ENCODE measurements at regions not wholly inside any gene's neighbourhood (a gene's known extent, or its start where the extent isn't known, plus 50 kb on each side); places are given as distances from the start of the nearest gene placed in this dataset.

DNA sequence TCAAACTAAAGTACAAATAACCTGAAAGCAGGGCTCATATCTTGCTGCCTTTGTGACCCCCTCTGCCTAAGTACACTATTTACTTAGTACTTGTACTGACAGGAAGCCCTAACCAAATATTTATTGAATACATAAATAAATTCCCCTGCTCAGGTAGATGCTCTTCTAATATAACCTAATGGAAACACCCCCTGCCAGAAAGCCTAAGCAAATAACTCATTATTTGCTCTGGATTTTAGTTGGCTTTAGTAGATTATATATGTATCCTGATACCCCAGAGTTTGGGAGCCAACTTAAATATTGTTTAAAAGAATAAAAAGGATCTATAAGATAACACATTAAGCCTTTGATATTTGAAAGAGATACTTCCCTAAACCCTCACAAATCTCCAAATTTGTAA is 318.2 kb downstream of the PPP1R2C start:
- Histone ChIP-seq H3K27ac (no peak overlapping the region), H3K9me3 (replicated peaks in 1 of 3) (no peaks in the 10 kb centered on the region), H3K4me3 (no peak overlapping the region), H3K4me1 (replicated peaks in 1 of 2) (no peaks in the 10 kb centered on the region), H3K36me3 (replicated peaks in 1 of 2) (no peaks in the 10 kb centered on the region), H3K27me3 (no peaks in the 10 kb centered on the region)
- DNase-seq, result no peak
- TF ChIP-seq, protein P1, sequence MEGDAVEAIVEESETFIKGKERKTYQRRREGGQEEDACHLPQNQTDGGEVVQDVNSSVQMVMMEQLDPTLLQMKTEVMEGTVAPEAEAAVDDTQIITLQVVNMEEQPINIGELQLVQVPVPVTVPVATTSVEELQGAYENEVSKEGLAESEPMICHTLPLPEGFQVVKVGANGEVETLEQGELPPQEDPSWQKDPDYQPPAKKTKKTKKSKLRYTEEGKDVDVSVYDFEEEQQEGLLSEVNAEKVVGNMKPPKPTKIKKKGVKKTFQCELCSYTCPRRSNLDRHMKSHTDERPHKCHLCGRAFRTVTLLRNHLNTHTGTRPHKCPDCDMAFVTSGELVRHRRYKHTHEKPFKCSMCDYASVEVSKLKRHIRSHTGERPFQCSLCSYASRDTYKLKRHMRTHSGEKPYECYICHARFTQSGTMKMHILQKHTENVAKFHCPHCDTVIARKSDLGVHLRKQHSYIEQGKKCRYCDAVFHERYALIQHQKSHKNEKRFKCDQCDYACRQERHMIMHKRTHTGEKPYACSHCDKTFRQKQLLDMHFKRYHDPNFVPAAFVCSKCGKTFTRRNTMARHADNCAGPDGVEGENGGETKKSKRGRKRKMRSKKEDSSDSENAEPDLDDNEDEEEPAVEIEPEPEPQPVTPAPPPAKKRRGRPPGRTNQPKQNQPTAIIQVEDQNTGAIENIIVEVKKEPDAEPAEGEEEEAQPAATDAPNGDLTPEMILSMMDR (IDR thresholded peaks at IDR 0.05), result no peak
- TF ChIP-seq POLR2A (IDR thresholded peaks at IDR 0.05), result no peak
- intact Hi-C loops (cut with DNase I), result no loop called here

GRCh38 chrX:42456176-42456700 is 321.7 kb downstream of the PPP1R2C start:
- no peaks in the 10 kb centered on the region for H3K9me3 ChIP-seq (replicated peaks in 1 of 3)
- DNase-seq, result no peak
- TF ChIP-seq, protein P1 (IDR thresholded peaks at IDR 0.05), result no peak
- no peak for TF ChIP-seq POLR2A (IDR thresholded peaks at IDR 0.05)
- WGBS, 4 donors, result 75 to 89% (median 80%) methylated on average over 9 of the region's 9 CpGs
- no peaks in the 10 kb centered on the region for H3K36me3 ChIP-seq (replicated peaks in 1 of 2)
- H3K27me3 ChIP-seq, result no peaks in the 10 kb centered on the region
- H3K4me1 ChIP-seq (replicated peaks in 1 of 2), result no peaks in the 10 kb centered on the region
- H3K4me3 ChIP-seq, result no peak overlapping the region
- H3K27ac ChIP-seq, result no peak overlapping the region
- intact Hi-C loops (cut with DNase I), result no loop called here

GRCh38 chrX:42450228-42450627 is 327.7 kb downstream of the PPP1R2C start:
- Histone ChIP-seq H3K36me3 (replicated peaks in 1 of 2) (no peaks in the 10 kb centered on the region), H3K4me1 (replicated peaks in 1 of 2) (no peaks in the 10 kb centered on the region), H3K4me3 (no peak overlapping the region), H3K27me3 (no peaks in the 10 kb centered on the region), H3K9me3 (replicated peaks in 1 of 3) (no peaks in the 10 kb centered on the region), H3K27ac (no peak overlapping the region)
- TF ChIP-seq POLR2A (IDR thresholded peaks at IDR 0.05), result no peak
- TF ChIP-seq, protein P1 (IDR thresholded peaks at IDR 0.05), result no peak
- intact Hi-C loops (cut with DNase I), result no loop called here
- no peak for DNase-seq

- intact Hi-C loops (cut with DNase I), result no loop called here
- 18 to 67% (median 38%) methylated on average over 1 of the region's 1 CpG for WGBS, 4 donors
- peaks cover 8% of the 10 kb centered on the region for H3K27me3 ChIP-seq
- no peaks in the 10 kb centered on the region for H3K36me3 ChIP-seq (replicated peaks in 1 of 2)
- no peak for TF ChIP-seq POLR2A (IDR thresholded peaks at IDR 0.05)
- TF ChIP-seq, protein P1 (IDR thresholded peaks at IDR 0.05), result no peak
- no peak for DNase-seq
- no peak overlapping the region for H3K4me3 ChIP-seq
- no peaks in the 10 kb centered on the region for H3K4me1 ChIP-seq (replicated peaks in 1 of 2)
- H3K27ac ChIP-seq, result no peak overlapping the region
- no peaks in the 10 kb centered on the region for H3K9me3 ChIP-seq (replicated peaks in 1 of 3)
Observed at GRCh38 chrX:42443267-42443666, 334.7 kb downstream of the PPP1R2C start.
